Skin of body (tissue), 1 donor: ENCODE measurements at regions not wholly inside any gene's neighbourhood (a gene's known extent, or its start where the extent isn't known, plus 50 kb on each side); places are given as distances from the start of the nearest gene placed in this dataset.

Experiments
- DNase-seq: peaks from one replicate; lab custom pipeline; 2025; lab: John Stamatoyannopoulos, UW

- no peak for DNase-seq
Observed at GRCh38 chr14:86533834-86534233, 1003.9 kb downstream of the FLRT2 start.

GRCh38 chr14:86532219-86532618, 1002.3 kb downstream of the FLRT2 start:
- DNase-seq: no peak

- DNase-seq: no peak
Observed at GRCh38 chr14:86530457-86530856, 1000.5 kb downstream of the FLRT2 start.

GRCh38 chr14:86527312-86527711, 997.4 kb downstream of the FLRT2 start:
- no peak for DNase-seq

GRCh38 chr14:86525673-86526072, 995.7 kb downstream of the FLRT2 start:
- no peak for DNase-seq

- no peak for DNase-seq
Observed at GRCh38 chr14:86521843-86522242, 991.9 kb downstream of the FLRT2 start.

- DNase-seq: no peak
Observed at GRCh38 chr14:86521031-86521730, 991.2 kb downstream of the FLRT2 start.

GRCh38 chr14:86518298-86518697, 988.4 kb downstream of the FLRT2 start:
- DNase-seq: no peak

GRCh38 chr14:86515195-86515594, 985.3 kb downstream of the FLRT2 start:
- no peak for DNase-seq

- no peak for DNase-seq
Observed at GRCh38 chr14:86513564-86513963, 983.6 kb downstream of the FLRT2 start.

- no peak for DNase-seq
Observed at GRCh38 chr14:86513056-86513455, 983.1 kb downstream of the FLRT2 start.

- DNase-seq: no peak
Observed at GRCh38 chr14:86510491-86510890, 980.5 kb downstream of the FLRT2 start.

GRCh38 chr14:86505808-86506207, 975.9 kb downstream of the FLRT2 start:
- DNase-seq: no peak

- DNase-seq: no peak
Observed at GRCh38 chr14:86501611-86502010, 971.7 kb downstream of the FLRT2 start.

- no peak for DNase-seq
Observed at GRCh38 chr14:86491743-86492142, 961.8 kb downstream of the FLRT2 start.

GRCh38 chr14:86481104-86481503, 951.2 kb downstream of the FLRT2 start:
- DNase-seq: no peak

- no peak for DNase-seq
Observed at GRCh38 chr14:86464341-86464740, 934.4 kb downstream of the FLRT2 start.

GRCh38 chr14:86462193-86462753, 932.3 kb downstream of the FLRT2 start:
- DNase-seq: no peak

- no peak for DNase-seq
Observed at GRCh38 chr14:86457481-86458135, 927.7 kb downstream of the FLRT2 start.

GRCh38 chr14:86450085-86450484, 920.1 kb downstream of the FLRT2 start:
- no peak for DNase-seq

- DNase-seq: no peak
Observed at GRCh38 chr14:86442135-86442534, 912.2 kb downstream of the FLRT2 start.

GRCh38 chr14:86430853-86431252, 900.9 kb downstream of the FLRT2 start:
- no peak for DNase-seq

- no peak for DNase-seq
Observed at GRCh38 chr14:86423214-86423613, 893.3 kb downstream of the FLRT2 start.
